Putamen (tissue), 1 donor: ENCODE measurements at regions not wholly inside any gene's neighbourhood (a gene's known extent, or its start where the extent isn't known, plus 50 kb on each side); places are given as distances from the start of the nearest gene placed in this dataset.
A peak's percentile ranks its signal among the peaks of the same experiment; 100 is the strongest.

Source experiments
- DNase-seq: peaks from one replicate; pipeline ENCODE4 v3.0.0-alpha.2; 2016; ENCODE audit warnings: low spot score

DNA sequence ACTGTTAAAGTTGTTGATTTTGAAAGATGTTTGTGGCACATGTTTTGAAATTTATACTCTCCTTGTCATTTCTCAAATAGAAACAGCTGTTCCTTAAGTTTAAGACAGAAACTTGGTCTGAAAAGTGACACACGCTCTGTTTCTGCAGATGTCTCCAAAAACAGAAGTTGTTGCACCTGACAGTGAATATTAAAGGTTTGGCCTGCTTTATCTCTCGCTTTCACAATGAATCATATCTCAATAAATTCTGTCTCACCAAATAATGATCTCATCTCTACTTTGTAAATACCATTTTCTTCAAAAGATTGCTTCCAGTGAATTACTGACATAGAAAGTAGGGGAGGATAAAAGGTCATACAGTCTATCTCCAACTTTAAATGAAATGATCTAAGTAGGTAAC, 294.9 kb upstream of the SYT4 start:
- no peak for DNase-seq

DNA sequence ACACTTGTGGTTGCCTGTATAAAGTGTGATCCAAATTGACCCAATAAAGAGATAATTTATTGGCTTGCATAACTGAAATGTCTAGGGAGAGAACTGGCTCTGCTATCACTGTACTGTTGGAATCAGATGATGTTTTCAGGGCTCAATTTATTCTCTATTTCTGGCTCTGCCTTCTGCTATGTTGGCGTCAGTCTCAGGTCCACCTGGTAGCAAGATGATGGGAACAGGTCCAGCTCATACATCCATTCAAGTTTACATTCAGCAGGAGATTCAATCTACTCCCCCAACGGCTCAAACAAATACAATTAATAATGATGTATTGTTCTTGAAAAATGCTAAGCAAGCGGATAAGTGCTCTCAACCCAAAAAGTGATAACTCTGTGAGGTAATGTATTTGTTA, 297.7 kb upstream of the SYT4 start:
- DNase-seq: no peak

DNA sequence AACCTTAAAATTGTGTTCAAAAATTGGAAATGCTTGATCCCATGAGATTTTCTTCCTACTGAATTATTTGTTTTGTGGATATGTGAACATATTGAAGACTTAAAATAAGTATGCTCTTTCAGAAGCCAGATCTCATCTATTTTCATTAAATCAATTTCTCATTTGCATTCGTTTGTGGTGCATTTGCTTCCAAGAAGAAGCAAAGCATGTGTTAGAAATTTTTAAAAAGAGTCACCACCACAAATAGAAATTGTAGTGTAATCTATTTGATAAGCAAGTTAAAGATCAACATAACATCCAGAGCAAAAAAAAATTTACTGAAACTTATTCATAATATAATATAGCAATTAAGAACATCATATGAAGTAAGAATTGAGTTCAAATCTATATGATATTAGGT, 300.9 kb upstream of the SYT4 start:
- DNase-seq: no peak

GRCh38 chr18:43578706-43579105, 301.4 kb upstream of the SYT4 start:
- DNase-seq: no peak

DNA sequence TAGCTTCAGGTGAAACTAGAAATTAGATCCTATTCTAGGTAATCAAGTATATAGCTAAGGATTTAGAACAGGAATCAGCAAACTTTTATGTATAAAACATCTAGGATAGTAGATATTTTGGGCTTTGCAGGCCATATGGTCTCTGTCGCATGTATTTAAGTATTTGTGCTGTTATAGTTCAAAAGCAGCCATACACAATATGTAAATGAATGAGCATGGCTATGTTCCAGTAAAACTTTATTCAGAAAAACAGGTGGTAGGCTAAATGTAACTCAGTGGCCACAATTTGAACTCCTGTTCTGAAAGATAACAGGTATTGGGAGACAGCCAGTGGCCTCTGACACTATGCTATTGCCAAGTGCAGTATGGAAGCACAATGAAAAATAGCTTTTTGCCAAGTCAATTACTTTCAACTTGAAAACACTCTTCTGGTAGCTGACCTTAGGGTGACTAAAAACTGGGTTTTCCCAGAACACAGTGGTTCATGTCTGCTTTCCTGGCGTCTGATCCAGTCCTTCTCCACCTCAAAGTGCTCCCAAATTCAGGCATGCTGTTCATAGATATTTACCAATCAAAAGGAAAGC, 304.7 kb upstream of the SYT4 start:
- DNase-seq: no peak

DNA sequence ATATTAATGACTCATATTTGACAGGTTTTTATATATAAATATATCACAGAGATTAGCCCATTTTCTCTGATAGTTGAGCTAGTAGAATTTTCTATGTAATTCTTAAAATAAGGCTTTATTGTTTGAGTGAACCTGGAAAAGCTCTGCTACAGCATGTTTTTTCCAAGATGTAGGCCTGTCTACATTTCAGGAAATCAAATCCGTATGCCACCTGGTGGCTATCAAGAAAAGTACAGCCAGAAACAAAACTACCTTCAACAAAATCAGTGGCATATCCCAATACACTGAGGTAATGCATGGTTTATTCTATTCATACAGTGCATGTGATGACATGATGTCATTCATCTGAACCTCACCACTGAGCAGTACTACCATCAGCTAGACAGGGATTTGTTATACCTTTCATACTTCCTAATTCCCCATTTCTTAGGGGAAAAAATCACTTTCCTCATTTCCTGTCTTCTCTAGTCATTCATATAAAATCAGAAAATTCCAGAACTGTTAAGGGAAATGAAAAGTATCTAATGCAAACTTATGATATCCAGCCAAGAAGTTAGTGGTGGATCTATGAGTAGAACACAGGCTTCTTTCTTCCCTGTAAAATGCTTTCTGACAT, 310.4 kb upstream of the SYT4 start:
- DNase-seq: peak; percentile 35

GRCh38 chr18:43588838-43589237, 311.5 kb upstream of the SYT4 start:
- DNase-seq: no peak

DNA sequence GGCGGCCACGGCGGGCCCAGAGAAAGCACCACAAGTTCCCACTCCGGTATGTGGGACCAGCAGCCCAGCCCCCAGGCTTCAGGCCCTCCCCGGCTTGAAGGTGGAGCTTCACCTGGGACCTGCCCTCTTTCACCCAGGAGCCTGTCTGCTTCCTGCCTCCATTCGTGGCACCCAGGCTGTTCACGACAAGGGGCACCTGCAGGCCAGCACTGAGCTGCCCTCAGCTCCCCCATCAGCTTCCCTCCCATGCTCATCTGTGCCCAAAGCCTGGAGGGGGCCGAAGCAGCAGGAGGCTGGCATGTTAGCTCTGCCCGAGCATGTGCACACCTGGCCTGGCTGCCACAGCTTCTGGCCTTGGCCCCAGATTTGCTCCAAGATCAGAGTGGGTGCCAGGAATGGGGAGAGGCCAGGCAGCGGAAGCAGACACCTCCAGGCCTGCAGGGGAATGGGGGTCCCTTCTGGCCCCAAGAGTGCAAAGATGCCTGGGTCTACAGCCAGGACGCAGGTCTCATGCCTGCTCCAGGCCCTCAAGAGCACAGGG, 312.4 kb upstream of the SYT4 start:
- no peak for DNase-seq

DNA sequence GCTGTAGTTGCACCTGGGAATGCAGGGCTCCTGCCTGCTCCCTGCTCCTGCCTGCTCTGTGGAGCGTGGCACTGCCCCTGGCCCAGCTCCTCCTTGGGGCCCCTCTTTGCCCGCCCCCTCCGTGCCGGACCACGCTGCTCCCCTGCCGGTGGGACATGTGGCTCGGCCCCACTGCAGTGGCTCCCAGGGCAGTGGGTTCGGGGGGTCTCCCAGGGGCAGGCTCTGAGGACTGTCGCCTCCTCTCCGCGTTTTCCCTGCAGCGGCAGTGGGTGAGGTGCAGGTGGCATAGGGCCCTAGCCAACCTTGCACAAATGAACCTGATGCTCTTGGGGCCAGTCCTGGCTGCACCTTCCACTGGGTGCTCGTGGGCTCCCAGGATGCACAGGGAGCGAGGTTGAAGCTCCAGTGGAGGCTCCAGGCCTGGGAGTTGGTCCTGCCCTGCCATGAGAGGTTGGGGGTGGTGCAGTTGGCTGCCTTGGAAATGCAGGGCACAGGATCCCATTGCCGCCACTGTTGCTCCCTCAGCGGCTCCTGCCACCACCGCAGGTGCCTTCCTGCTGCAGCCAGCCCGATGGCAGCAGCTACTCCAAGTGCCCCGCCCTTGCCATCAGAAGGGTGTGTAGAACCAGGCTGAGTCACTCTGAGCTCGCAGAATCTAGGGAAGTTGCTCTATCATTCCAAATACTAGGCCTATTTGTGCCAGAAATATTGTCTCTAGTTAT, 313.1 kb upstream of the SYT4 start:
- DNase-seq: no peak

GRCh38 chr18:43592269-43592668, 315.0 kb upstream of the SYT4 start:
- no peak for DNase-seq

DNA sequence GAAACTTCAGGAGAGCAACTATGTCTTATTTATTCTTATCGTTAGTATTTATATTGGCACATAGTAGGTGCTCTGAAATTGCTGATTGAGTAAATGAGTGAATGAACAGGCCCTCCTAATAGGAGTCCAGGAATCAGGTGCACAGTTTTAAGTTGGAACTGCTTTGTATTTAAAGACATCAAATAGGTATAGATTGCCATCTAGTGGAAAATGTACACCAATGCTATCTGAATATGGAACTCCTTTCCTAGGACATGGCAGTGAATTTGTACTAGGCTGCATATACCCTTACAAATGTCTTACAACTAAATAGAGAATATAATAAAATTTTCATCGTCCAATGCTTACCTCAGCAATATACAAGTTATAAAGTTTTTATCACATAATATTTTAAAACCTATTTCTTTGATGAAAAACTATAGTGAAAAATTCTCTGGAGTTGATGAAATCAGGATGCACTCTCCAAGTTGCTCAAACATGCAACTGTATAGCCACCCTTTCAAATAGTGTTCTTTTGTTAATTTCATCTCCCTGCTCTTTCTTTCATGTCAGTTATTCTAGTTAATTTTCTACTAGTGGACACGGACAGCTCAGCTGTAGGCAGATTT, 318.9 kb upstream of the SYT4 start:
- DNase-seq: peak; percentile 32

- no peak for DNase-seq
Observed at GRCh38 chr18:43601432-43601831, 324.1 kb upstream of the SYT4 start.

DNA sequence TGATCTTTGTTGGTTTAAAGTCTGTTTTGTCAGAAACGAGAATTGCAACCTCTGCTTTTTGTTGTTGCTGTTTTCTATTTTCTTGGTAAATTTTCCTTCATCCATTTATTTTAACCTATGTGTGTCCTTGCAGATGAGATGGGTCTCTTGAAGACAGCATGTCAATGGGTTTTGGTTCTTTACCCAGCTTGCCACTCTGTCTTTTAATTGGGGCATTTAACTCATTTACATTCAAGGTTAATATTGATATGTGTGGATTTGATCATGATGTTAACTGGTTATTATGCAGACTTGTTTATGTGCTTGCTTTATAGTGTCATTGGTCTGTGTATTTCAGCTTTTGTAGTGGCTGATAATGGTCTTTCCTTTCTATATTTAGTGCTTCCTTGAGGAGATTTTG, 327.9 kb upstream of the SYT4 start:
- DNase-seq: no peak

GRCh38 chr18:43606795-43607194, 329.5 kb upstream of the SYT4 start:
- DNase-seq: no peak

DNA sequence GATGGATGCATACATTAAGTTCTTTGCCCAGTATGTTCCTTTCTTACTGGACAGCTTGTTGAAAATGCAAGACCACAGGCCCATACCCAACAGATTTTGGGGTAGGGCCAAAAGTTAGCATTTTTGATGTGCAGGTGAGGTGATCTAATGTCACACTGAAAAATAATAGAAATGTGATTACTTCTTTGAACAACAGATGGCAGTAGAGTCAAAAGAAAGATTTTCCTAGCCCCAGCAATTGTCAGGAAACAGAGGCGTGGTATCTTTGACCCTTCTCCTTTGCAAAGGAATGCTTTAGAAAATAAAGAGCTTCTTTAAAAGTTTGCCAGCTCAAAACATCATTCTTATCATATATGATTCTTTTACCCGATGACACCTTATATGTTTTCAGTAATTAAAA, 343.6 kb upstream of the SYT4 start:
- peak; percentile 3 for DNase-seq

DNA sequence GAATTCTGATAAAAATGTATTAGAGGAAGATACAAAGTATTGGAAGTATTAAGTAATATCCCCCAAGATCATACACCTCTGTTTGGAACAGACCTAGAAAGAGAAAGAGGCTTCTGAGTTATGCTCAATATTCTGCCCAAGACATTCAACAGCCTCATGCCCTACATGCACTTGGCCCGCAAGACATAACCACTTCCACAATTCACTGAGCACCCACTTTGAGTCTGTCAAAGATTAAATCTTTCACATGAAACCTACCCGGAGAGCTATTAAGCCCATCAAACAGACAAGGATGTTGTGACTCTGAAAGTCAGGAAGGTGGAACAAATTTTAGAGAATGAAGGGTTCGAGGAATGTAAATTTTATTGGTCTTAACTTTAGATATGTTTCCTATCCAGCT, 344.7 kb upstream of the SYT4 start:
- no peak for DNase-seq

DNA sequence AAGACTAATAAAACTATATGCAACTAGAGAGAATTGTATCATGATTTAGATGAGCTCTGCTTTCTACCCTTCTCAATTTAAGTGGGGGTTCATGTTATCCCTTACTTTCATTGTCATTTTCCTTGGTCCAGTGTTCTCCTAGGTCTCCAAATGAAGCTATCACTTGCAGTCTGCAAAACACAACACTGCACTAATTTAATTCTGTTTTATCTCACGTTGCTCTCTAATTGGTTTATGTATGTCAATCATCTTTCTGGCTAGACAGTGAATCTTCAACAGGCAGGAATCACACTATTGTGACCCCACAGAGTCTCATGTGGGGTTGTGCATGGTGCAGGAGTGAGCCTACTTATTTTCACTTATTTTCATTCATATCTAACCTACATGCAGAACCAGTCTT, 348.3 kb upstream of the SYT4 start:
- DNase-seq: no peak

- no peak for DNase-seq
Observed at GRCh38 chr18:43627848-43628530, 350.7 kb upstream of the SYT4 start.

- no peak for DNase-seq
Observed at GRCh38 chr18:43634994-43635393, 357.7 kb upstream of the SYT4 start.

- no peak for DNase-seq
Observed at GRCh38 chr18:43635397-43635796, 358.1 kb upstream of the SYT4 start.

GRCh38 chr18:43642727-43643330, 365.5 kb upstream of the SYT4 start:
- DNase-seq: no peak

- DNase-seq: no peak
Observed at GRCh38 chr18:43648002-43648401, 370.7 kb upstream of the SYT4 start.
